IPS-15b (cell line): ENCODE measurements at regions not wholly inside any gene's neighbourhood (a gene's known extent, or its start where the extent isn't known, plus 50 kb on each side); places are given as distances from the start of the nearest gene placed in this dataset.
"Not testable (repeated sequence)": the region's sequence is repeated elsewhere in the genome, so short reads cannot be mapped to it uniquely, and the experiment has no call there.

Experiments used
- H3K27me3 ChIP-seq: one replicate; pipeline ENCODE4 v1.6.1; 2013; ENCODE audit warnings: low read length; ENCODE audit not compliant: control insufficient read depth, insufficient read depth
- H3K36me3 ChIP-seq: one replicate; pipeline ENCODE4 v1.6.1; 2013; ENCODE audit warnings: low read length; ENCODE audit not compliant: control insufficient read depth, insufficient read depth
- H3K4me1 ChIP-seq: one replicate; pipeline ENCODE4 v1.6.1; 2013; ENCODE audit warnings: mild to moderate bottlenecking, low read length; ENCODE audit not compliant: control insufficient read depth, insufficient read depth
- H3K4me3 ChIP-seq: one replicate; pipeline ENCODE4 v1.5.1; 2013; ENCODE audit warnings: low read depth, low read length
- H3K9ac ChIP-seq: one replicate; pipeline ENCODE4 v1.6.1; 2013; ENCODE audit warnings: low read depth, mild to moderate bottlenecking, low read length
- H3K9me3 ChIP-seq: one replicate; pipeline ENCODE4 v1.6.1; 2013; ENCODE audit warnings: mild to moderate bottlenecking, low read length; ENCODE audit not compliant: control insufficient read depth, insufficient read depth

DNA sequence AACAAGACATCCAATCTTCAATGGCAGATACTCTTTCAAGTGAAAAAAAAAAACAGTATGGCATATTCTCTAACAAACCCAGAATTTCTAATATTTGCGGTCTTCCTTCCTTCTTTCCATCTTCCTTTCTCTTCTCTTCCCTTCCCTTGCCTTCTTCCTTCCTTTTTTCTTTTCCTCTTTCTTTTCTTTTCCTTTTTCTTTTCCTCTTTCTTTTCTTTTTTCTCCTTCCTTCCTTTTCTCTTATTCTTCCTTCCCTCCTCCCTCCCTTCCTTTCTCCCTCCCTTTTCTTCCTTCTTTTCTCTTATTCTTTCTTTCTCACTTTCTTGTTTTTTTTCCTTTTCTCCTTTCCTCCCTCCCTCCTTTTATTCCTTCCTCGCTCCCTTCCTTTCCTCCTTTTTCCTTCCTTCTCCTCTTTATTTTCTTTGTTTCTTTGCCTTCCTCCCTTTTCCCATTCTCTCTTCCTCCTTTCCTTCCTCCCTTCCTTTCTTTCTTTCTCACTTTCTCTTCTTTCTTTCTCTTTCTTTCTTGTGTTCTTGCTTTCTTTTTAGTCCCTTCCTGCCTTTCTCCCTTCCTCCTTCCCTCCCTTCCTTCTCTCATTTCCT lies 209.0 kb downstream of the ZNF92 start:
- not testable (repeated sequence) for H3K4me3 ChIP-seq, H3K27me3 ChIP-seq, H3K4me1 ChIP-seq, H3K9ac ChIP-seq, H3K9me3 ChIP-seq, H3K36me3 ChIP-seq

DNA sequence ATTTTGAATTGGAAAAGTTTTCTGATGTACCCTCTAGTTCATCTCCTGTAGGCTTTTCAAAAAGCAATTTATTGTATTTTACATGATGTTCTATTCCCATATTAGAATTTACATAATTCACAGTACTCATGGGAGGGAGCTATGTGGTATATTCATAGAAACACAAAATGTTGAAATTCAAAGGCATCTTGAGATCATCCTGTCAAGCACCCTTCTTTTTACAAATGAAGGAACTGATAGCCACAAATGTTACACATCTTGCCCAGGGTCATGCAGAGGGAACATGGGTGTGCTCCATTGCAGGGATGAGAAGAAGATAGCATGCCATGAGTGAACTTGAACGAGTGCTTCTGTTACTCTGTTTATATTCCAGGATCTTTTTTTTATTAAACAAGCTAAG lies 228.8 kb downstream of the ZNF92 start:
- H3K9ac ChIP-seq, H3K27me3 ChIP-seq, H3K4me1 ChIP-seq: not testable (repeated sequence)

DNA sequence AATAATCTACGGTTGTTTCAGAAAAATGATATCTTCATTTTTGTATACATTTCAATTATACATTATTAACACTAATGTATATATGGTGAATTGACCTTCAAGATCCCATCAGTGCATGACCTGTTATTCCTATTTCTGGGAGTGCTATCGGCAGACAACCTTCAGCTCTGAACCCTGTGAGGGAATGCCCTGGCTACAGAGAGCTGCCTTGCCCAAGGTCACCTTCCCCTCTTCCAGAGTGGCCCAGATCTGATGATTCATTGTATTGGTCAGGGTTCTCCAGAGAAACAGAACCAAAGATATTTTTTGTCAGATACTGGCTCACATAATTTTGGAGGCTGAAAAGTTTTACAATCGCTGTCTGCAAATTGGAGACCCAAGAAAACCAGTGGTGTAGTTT lies 235.5 kb downstream of the ZNF92 start:
- H3K4me3 ChIP-seq, result no peak overlapping the region
- H3K27me3 ChIP-seq, result no peaks in the 10 kb centered on the region
- H3K36me3 ChIP-seq, result no peaks in the 10 kb centered on the region
- no peaks in the 10 kb centered on the region for H3K9me3 ChIP-seq
- no peak overlapping the region for H3K9ac ChIP-seq
- H3K4me1 ChIP-seq, result peaks cover 2% of the 10 kb centered on the region

More for the DNA sequence above, 228.8 kb downstream of the ZNF92 start:
- not testable (repeated sequence) for H3K36me3 ChIP-seq, H3K9me3 ChIP-seq, H3K4me3 ChIP-seq

DNA sequence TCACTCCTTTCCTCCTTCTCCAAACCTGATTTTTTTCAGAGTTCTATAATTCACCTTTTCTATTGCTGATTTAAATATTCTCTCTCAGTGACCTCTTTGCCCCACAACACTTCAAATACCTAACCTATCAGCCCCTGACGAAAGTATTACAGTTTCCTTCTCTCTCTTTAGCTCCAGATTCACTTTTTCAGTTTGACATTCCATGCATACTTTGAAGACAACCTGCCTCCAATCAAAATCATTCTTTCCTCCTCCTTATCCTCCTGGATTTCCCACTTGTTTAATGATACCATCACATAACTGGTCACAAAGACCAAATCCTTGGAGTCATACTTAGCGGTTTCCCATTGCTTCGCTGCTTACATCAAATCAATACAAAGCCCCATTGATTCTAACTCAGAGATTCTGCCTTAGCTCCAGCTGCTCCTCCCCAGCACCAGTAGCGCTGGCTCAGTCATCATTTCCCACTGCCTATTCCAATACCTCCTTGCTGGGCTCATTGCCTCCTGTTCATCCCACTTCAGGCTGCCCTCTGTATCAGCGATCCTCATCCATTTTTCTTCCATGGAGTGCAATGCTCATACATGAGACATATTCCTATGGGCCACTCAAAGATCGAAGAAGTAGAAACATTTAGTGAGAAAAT lies 240.1 kb downstream of the ZNF92 start:
- not testable (repeated sequence) for H3K27me3 ChIP-seq, H3K9me3 ChIP-seq, H3K9ac ChIP-seq, H3K36me3 ChIP-seq, H3K4me1 ChIP-seq, H3K4me3 ChIP-seq

DNA sequence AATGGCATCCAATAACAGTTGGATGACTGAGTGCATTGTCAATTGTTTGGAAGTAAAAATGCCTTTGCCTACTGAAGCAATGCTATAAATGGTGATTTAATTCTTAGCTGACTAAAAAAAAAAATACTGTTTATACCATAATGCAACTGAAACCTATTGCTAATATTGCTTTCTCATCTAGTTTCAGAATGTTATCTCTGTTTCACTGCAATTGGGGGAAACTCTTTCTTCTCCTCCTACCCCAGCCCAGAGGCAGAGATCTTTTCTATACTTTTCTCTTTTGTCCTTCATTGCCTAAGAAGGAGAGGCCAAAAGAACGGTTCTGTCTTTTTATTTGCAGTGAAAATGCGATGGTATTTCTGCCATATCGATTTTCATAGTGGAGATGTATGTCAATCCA lies 242.5 kb downstream of the ZNF92 start:
- not testable (repeated sequence) for H3K4me1 ChIP-seq, H3K36me3 ChIP-seq, H3K9me3 ChIP-seq, H3K27me3 ChIP-seq, H3K4me3 ChIP-seq, H3K9ac ChIP-seq

DNA sequence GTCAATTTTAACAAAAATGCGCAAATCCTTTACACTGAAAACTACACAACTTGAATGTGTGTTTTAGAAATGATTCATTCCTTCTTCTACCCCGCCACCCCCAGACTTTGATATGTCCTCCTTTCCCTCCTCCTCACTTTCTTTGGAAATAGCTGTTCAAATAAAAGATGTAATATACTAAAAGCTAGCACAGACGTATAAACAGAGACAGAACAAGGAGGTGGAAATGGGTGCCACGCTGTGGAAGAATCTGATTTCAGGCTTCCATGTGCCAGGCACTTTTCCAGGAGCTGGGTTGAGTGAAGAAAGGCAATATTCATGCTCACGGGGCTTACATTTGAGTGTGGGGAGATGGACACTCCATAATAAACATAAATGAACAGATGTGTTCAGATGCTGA lies 246.6 kb downstream of the ZNF92 start:
- not testable (repeated sequence) for H3K27me3 ChIP-seq, H3K9ac ChIP-seq, H3K4me1 ChIP-seq, H3K4me3 ChIP-seq, H3K36me3 ChIP-seq, H3K9me3 ChIP-seq

DNA sequence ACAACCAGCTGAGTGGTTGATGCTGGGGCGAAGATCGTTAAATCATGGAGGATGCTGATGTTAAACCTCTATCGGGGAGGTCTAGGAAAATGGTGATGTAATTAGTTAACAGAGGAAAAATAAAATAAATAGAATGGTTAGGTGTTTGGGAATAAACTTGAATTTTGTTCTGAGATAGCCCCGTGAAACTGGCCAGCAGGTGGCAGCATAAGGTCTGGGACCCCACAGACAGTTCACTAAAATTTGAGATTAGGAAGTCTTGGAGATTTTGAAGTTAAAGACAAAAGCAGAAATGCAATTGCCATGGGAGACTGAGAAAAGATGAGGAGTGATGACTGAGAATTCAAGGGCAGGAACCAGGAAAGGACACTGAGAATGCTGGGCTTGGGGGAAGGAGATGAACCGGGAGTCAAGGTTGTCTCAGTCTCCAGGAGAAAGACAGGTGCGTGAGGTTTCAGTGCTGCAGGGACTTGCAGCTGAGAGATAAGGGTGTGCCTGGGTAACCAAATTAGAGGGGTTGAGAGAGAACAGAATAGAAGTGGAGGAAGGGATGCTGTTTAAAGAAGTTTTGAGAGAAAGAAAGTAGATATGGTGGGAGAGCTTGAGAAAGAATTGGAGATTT lies 248.0 kb downstream of the ZNF92 start:
- H3K4me3 ChIP-seq, H3K36me3 ChIP-seq, H3K9ac ChIP-seq, H3K9me3 ChIP-seq, H3K4me1 ChIP-seq, H3K27me3 ChIP-seq: not testable (repeated sequence)

DNA sequence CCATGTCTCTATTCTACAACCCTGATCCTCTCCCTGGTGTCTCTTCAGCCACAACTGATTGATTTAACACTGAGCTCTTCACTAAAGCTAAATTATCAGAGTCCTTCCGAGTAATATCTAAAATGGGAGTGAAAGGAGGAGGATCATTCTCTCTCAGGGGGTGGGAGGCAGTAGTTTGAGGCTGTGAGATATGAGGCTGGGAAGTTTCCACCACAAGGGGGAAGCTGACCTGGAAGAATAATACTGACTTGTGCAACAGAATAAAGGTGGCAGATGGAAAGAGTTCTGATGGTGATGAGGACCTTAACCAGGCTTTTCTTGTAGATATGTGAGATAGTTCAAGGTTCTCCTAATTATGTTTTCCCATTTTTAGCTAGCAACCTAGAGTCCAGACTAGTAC lies 241.6 kb upstream of the VKORC1L1 start:
- not testable (repeated sequence) for H3K4me1 ChIP-seq, H3K27me3 ChIP-seq, H3K9ac ChIP-seq, H3K36me3 ChIP-seq, H3K4me3 ChIP-seq, H3K9me3 ChIP-seq

DNA sequence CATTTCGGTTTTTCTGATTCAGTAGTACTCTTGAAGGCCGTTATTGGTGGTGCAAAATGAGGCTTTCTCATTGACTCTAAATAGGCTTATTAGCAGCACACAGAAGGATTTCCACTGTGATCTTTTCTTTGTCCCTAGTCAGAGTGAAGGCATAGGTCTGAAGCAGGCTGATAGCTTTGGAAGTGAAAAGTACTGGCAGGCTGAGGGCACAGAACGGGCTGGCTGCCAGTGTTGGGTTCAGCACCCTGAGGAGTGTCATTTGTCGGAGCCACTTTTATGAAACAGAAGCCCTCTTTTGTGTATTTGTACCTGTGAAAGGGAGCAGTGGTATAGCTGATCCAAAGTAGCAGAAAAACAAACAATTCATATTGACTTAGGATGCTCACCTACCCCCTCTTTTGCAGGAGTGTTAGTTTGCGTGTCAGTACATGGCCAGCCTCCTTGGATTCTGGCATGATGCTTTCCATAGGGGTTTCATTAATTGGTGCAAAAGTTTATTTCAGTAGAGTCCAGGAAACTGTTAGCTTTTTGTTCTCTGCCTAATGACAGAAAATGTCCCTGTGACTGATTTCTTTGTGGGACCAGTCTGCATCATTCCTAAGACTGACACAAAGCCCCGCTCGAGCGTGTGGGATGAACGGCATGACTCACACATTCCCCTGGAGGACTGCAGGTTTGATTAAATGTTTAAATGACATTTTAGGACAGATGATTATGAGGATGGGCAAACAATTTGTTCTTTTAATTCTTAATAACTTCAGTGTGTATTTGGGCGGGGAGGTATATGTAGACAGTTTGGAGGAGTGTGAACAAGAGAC lies 239.1 kb upstream of the VKORC1L1 start:
- not testable (repeated sequence) for H3K9me3 ChIP-seq, H3K4me1 ChIP-seq, H3K36me3 ChIP-seq, H3K27me3 ChIP-seq, H3K9ac ChIP-seq, H3K4me3 ChIP-seq

DNA sequence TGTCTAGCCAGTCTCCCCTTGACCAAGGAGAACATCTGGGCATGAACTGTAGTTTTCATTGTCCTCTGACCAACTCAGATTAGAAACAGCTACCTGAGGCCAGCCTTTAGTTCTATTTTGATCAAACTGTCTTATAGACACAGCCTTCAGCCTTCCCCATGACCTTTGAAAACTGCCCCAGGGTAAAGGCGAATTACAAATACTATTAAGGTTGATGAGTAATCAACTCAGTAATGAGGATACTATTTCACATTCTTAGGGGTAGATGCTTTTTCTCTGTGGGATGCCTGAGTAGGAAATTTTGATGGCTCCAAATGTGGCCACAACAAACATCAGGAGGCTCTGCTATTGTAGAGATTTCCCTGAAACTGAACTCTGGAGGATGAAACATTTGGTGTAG lies 234.0 kb upstream of the VKORC1L1 start:
- H3K9ac ChIP-seq, H3K27me3 ChIP-seq, H3K4me3 ChIP-seq, H3K9me3 ChIP-seq, H3K4me1 ChIP-seq, H3K36me3 ChIP-seq: not testable (repeated sequence)

DNA sequence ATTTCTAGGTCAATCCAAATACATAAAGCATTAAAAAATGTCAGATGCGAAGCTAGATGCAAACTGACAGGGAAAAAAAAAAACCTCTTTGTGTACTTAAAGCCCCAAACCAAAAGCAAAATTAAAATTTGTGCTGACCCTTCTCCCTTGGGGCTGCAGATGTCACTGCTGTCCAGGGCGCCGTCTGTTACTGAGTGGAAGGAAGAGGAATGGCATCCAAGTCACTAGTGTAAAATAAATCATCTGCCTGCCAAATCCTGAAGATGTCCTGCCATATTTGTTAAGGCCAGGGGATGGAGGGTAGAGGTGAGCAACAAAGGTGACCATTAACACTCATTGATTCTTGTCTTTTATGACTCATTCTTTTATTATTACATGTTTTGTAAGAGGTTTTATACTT lies 233.2 kb upstream of the VKORC1L1 start:
- H3K9ac ChIP-seq, H3K27me3 ChIP-seq, H3K4me3 ChIP-seq, H3K9me3 ChIP-seq, H3K36me3 ChIP-seq, H3K4me1 ChIP-seq: not testable (repeated sequence)

DNA sequence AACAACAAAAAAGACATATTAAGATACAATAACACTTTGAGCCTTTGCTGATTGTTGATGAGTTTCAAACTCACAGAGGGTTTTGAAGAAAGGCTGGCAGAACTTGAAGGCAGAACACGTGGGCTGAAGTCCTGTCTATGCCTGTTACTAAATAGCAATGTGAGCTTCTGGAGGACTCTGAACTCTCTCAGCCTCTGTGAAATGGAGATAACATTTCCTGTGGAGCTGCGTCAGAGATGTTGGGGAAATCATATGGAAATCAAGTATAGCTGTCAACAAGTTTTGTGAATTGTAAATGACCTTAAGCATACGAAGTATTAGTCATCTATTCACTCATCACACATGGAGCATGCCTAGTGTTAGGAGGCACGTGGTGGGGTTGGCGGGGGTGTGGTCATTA lies 229.4 kb upstream of the VKORC1L1 start:
- not testable (repeated sequence) for H3K36me3 ChIP-seq, H3K9ac ChIP-seq, H3K27me3 ChIP-seq, H3K4me1 ChIP-seq, H3K4me3 ChIP-seq, H3K9me3 ChIP-seq
